ENCODE measurements at regions not wholly inside any gene's neighbourhood (a gene's known extent, or its start where the extent isn't known, plus 50 kb on each side); places are given as distances from the start of the nearest gene placed in this dataset.

DNA sequence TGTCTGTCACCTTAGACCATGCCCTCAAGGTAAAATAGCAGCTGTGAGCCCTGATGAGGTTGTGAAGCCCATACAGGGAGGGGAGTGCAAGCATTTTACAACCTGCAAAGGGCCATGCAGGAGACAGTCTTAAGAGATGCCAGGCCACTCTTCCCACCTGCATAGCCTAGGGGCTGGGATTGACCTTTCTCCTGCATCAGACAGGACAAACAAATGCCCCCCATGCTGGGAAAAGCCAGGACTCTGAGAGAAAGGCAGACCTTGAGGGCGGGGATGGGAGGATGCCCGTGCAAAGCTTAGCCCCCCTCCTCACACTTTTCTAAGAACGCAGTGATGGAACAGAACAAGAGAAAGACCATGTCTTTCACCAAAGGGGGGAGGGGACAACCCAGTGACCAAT lies 137.9 kb upstream of the MAMLD1 start:
- DNase-seq (ENCODE audit: low read depth), result no peak
- H3K4me3 ChIP-seq (replicated peaks; ENCODE audit: low read depth, low read length), result no peak overlapping the region
- TF ChIP-seq CTCF (IDR thresholded peaks at IDR 0.05; ENCODE audit: low read length, missing control alignments), result no peak

DNA sequence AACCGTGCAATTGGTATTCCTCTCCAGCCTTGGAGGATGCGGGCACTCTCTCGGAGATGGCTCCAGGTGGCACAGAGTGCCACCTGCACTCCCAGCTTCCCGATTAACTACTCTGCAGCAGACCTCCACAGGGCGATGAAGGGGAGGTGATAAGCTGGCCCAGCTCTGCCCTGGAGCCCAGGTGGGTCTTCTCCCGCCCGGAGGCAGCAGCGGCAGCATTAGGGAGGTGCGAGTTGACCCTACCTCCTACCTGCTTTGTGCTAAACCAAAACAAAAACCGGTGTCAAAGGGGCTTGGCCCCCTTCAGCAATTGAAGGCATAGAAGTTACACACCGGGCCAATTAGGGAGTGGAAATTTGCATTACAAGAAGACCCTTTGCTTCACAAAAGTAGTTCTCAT lies 137.4 kb upstream of the MAMLD1 start:
- no peak overlapping the region for H3K4me3 ChIP-seq (replicated peaks; ENCODE audit: low read depth, low read length)
- no peak for TF ChIP-seq CTCF (IDR thresholded peaks at IDR 0.05; ENCODE audit: low read length, missing control alignments)
- no peak for DNase-seq (ENCODE audit: low read depth)

DNA sequence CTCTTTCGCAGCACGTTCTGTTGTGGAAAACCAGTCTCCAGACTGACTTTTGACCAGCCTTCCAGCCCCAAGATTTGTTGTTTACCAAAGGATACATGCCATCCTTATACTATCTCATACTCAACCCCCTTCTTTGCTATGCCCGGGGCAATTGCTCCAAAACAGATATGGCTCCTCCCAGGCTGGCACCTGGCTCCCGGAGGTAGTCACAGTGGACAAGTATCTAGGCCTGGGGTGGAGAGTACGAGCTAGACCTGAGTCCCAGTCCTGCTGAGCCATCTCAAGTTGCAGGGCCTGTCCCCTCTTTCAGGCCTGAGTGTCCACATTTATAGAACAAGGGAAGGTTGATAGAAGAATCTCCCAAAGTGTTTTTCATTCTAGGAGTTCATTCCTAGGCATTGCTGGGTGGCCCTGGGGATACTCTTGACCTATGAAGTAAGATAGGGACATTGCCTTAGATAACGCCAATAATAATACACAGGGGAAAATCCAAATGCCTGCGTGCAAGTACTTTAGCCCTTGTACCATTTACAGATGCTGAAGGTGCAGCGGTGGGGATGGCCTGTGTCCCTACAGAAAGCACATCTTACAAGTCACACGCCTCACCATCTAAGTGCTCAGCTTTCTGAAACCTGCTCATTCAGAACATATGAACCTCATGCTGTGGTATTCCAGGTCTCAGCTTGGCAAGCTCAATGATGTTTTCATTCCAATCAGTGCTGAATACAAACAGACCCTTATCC lies 136.7 kb upstream of the MAMLD1 start:
- H3K4me3 ChIP-seq (replicated peaks; ENCODE audit: low read depth, low read length), result no peak overlapping the region
- TF ChIP-seq CTCF (IDR thresholded peaks at IDR 0.05; ENCODE audit: low read length, missing control alignments), result no peak
- no peak for DNase-seq (ENCODE audit: low read depth)

GRCh38 chrX:150227321-150227860 lies 135.7 kb upstream of the MAMLD1 start:
- no peak for DNase-seq (ENCODE audit: low read depth)
- no peak overlapping the region for H3K4me3 ChIP-seq (replicated peaks; ENCODE audit: low read depth, low read length)
- TF ChIP-seq CTCF (IDR thresholded peaks at IDR 0.05; ENCODE audit: low read length, missing control alignments), result no peak

GRCh38 chrX:150227873-150228410 lies 135.2 kb upstream of the MAMLD1 start:
- TF ChIP-seq CTCF (IDR thresholded peaks at IDR 0.05; ENCODE audit: low read length, missing control alignments), result no peak
- no peak for DNase-seq (ENCODE audit: low read depth)
- H3K4me3 ChIP-seq (replicated peaks; ENCODE audit: low read depth, low read length), result no peak overlapping the region

DNA sequence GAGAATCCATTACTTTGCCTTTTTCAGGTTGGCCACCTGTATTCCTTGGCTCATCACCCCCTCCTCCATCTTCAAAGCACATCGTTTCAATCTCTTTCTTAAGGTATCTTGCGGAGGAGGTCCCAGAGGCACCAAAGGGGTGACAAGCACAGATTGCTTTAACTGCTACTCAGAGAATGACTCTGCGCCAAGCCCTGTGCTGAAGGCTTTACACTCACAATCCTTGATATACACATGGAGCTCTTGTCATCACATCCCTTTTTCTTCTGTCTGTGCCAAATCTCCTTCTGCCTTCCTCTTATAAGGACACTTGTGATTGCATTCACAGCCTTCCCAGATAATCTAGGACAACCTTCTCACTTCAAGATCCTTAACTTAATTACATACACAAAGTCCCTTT lies 134.7 kb upstream of the MAMLD1 start:
- TF ChIP-seq CTCF (IDR thresholded peaks at IDR 0.05; ENCODE audit: low read length, missing control alignments), result no peak

GRCh38 chrX:150229030-150229429 lies 134.1 kb upstream of the MAMLD1 start:
- no peak for DNase-seq (ENCODE audit: low read depth)
- TF ChIP-seq CTCF (IDR thresholded peaks at IDR 0.05; ENCODE audit: low read length, missing control alignments), result no peak
- H3K4me3 ChIP-seq (replicated peaks; ENCODE audit: low read depth, low read length), result no peak overlapping the region

More for the DNA sequence above, 134.7 kb upstream of the MAMLD1 start:
- no peak overlapping the region for H3K4me3 ChIP-seq (replicated peaks; ENCODE audit: low read depth, low read length)
- DNase-seq (ENCODE audit: low read depth), result no peak
